GM12891 (cell line): ENCODE measurements at regions not wholly inside any gene's neighbourhood (a gene's known extent, or its start where the extent isn't known, plus 50 kb on each side); places are given as distances from the start of the nearest gene placed in this dataset.

Experiments used
- POLR2A ChIP-seq: IDR thresholded peaks from 2 replicates; pipeline ENCODE4 v1.6.1; 2011; ENCODE audit warnings: low read depth, low read length, control low read depth
- POLR2AphosphoS5 ChIP-seq: IDR thresholded peaks from 2 replicates; pipeline ENCODE4 v1.6.1; 2011; ENCODE audit warnings: low read depth, low read length, control low read depth
- TAF1 ChIP-seq: IDR thresholded peaks from 2 replicates; pipeline ENCODE4 v1.6.1; 2011; ENCODE audit warnings: low read depth, low read length, control low read depth

DNA sequence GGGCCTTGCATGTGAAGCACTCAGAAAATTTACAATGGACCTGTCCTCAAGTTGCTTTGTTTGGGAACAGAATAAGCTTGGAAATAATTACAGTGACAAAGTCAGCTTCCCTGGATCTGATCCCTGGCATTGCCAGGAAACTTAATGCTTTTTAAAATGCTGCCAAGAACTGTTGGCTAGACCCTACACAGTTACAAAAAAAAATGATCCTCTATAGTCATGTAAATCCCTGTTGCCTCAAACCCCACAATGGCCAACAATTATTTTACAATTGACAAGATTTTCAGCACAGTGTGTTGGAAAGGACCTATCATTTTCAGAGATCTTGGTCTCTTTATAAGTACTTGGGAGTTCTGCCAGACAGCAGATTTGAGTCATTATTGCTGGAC, 470.4 kb upstream of the ACVR2A start:
- TF ChIP-seq POLR2AphosphoS5 (no peak), POLR2A (no peak), TAF1 (no peak)
